ENCODE measurements at regions not wholly inside any gene's neighbourhood (a gene's known extent, or its start where the extent isn't known, plus 50 kb on each side); places are given as distances from the start of the nearest gene placed in this dataset.

DNA sequence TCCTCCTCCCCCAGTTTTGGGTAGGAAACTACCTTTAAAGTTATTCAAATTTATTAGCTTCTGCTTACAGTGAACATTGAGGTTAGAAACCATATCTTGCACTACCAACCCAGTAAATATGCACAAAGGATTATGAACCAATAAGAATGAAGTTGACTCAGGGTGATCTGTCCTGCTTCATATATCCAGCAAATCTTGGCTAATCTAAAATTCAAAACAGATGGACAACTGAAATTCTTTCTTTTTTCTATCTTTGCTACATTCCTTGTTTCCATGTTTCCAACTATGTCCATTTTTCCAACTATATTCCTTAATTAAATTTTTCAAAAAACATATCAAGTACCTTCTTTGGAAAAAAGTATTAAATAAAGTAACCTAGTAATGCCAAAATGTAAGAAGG lies 149.3 kb downstream of the FAM124B start:
- Mint-ChIP-seq H3K4me3 (no peak overlapping the region), H3K36me3 (ENCODE audit: low read depth) (no peaks in the 10 kb centered on the region), H3K4me1 (no peaks in the 10 kb centered on the region), H3K9me3 (no peaks in the 10 kb centered on the region), H3K27me3 (ENCODE audit: insufficient read depth, low read depth, poor library complexity) (no peaks in the 10 kb centered on the region), H3K27ac (no peak overlapping the region)
- no peak for DNase-seq (ENCODE audit: low spot score)
- no peaks in the 10 kb centered on the region for H3K27me3 ChIP-seq (ENCODE audit: insufficient read depth)
- no peak overlapping the region for H2AFZ ChIP-seq
- no peaks in the 10 kb centered on the region for H3K79me2 ChIP-seq (replicated peaks; ENCODE audit: insufficient read depth)
- no peak overlapping the region for H3K4me2 ChIP-seq
- H3K4me3 ChIP-seq = no peak overlapping the region
- no peak overlapping the region for H3K27ac ChIP-seq (ENCODE audit: low read depth)
- TF ChIP-seq, protein P1, sequence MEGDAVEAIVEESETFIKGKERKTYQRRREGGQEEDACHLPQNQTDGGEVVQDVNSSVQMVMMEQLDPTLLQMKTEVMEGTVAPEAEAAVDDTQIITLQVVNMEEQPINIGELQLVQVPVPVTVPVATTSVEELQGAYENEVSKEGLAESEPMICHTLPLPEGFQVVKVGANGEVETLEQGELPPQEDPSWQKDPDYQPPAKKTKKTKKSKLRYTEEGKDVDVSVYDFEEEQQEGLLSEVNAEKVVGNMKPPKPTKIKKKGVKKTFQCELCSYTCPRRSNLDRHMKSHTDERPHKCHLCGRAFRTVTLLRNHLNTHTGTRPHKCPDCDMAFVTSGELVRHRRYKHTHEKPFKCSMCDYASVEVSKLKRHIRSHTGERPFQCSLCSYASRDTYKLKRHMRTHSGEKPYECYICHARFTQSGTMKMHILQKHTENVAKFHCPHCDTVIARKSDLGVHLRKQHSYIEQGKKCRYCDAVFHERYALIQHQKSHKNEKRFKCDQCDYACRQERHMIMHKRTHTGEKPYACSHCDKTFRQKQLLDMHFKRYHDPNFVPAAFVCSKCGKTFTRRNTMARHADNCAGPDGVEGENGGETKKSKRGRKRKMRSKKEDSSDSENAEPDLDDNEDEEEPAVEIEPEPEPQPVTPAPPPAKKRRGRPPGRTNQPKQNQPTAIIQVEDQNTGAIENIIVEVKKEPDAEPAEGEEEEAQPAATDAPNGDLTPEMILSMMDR (conservative IDR thresholded peaks at IDR 0.05; ENCODE audit: low read depth in 2 of 2) = no peak
- TF ChIP-seq NANOG (IDR thresholded peaks at IDR 0.05; ENCODE audit: borderline replicate concordance) (no peak), JUNB (IDR thresholded peaks at IDR 0.05; ENCODE audit: unreplicated experiment) (no peak), ZNF331 (CRISPR knock-in tag; IDR thresholded peaks at IDR 0.05; ENCODE audit: low read depth) (no peak), EZH2 (IDR thresholded peaks at IDR 0.05; ENCODE audit: low read depth, unreplicated experiment) (no peak), EZH2phosphoT487 (IDR thresholded peaks at IDR 0.05; ENCODE audit: unreplicated experiment) (no peak), ZNF114 (CRISPR knock-in tag; IDR thresholded peaks at IDR 0.05) (no peak), POLR2AphosphoS5 (IDR thresholded peaks at IDR 0.05; ENCODE audit: low read depth) (no peak), STAT1 (IDR thresholded peaks at IDR 0.05; ENCODE audit: unreplicated experiment) (no peak), CREB1 (CRISPR knock-in tag; IDR thresholded peaks at IDR 0.05; ENCODE audit: low read depth) (no peak)
- TF ChIP-seq, protein P2, sequence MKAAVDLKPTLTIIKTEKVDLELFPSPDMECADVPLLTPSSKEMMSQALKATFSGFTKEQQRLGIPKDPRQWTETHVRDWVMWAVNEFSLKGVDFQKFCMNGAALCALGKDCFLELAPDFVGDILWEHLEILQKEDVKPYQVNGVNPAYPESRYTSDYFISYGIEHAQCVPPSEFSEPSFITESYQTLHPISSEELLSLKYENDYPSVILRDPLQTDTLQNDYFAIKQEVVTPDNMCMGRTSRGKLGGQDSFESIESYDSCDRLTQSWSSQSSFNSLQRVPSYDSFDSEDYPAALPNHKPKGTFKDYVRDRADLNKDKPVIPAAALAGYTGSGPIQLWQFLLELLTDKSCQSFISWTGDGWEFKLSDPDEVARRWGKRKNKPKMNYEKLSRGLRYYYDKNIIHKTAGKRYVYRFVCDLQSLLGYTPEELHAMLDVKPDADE (IDR thresholded peaks at IDR 0.05) = no peak
- TF ChIP-seq, protein P3, sequence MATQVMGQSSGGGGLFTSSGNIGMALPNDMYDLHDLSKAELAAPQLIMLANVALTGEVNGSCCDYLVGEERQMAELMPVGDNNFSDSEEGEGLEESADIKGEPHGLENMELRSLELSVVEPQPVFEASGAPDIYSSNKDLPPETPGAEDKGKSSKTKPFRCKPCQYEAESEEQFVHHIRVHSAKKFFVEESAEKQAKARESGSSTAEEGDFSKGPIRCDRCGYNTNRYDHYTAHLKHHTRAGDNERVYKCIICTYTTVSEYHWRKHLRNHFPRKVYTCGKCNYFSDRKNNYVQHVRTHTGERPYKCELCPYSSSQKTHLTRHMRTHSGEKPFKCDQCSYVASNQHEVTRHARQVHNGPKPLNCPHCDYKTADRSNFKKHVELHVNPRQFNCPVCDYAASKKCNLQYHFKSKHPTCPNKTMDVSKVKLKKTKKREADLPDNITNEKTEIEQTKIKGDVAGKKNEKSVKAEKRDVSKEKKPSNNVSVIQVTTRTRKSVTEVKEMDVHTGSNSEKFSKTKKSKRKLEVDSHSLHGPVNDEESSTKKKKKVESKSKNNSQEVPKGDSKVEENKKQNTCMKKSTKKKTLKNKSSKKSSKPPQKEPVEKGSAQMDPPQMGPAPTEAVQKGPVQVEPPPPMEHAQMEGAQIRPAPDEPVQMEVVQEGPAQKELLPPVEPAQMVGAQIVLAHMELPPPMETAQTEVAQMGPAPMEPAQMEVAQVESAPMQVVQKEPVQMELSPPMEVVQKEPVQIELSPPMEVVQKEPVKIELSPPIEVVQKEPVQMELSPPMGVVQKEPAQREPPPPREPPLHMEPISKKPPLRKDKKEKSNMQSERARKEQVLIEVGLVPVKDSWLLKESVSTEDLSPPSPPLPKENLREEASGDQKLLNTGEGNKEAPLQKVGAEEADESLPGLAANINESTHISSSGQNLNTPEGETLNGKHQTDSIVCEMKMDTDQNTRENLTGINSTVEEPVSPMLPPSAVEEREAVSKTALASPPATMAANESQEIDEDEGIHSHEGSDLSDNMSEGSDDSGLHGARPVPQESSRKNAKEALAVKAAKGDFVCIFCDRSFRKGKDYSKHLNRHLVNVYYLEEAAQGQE (IDR thresholded peaks at IDR 0.05; ENCODE audit: unreplicated experiment) = no peak
- TF ChIP-seq, protein P4, sequence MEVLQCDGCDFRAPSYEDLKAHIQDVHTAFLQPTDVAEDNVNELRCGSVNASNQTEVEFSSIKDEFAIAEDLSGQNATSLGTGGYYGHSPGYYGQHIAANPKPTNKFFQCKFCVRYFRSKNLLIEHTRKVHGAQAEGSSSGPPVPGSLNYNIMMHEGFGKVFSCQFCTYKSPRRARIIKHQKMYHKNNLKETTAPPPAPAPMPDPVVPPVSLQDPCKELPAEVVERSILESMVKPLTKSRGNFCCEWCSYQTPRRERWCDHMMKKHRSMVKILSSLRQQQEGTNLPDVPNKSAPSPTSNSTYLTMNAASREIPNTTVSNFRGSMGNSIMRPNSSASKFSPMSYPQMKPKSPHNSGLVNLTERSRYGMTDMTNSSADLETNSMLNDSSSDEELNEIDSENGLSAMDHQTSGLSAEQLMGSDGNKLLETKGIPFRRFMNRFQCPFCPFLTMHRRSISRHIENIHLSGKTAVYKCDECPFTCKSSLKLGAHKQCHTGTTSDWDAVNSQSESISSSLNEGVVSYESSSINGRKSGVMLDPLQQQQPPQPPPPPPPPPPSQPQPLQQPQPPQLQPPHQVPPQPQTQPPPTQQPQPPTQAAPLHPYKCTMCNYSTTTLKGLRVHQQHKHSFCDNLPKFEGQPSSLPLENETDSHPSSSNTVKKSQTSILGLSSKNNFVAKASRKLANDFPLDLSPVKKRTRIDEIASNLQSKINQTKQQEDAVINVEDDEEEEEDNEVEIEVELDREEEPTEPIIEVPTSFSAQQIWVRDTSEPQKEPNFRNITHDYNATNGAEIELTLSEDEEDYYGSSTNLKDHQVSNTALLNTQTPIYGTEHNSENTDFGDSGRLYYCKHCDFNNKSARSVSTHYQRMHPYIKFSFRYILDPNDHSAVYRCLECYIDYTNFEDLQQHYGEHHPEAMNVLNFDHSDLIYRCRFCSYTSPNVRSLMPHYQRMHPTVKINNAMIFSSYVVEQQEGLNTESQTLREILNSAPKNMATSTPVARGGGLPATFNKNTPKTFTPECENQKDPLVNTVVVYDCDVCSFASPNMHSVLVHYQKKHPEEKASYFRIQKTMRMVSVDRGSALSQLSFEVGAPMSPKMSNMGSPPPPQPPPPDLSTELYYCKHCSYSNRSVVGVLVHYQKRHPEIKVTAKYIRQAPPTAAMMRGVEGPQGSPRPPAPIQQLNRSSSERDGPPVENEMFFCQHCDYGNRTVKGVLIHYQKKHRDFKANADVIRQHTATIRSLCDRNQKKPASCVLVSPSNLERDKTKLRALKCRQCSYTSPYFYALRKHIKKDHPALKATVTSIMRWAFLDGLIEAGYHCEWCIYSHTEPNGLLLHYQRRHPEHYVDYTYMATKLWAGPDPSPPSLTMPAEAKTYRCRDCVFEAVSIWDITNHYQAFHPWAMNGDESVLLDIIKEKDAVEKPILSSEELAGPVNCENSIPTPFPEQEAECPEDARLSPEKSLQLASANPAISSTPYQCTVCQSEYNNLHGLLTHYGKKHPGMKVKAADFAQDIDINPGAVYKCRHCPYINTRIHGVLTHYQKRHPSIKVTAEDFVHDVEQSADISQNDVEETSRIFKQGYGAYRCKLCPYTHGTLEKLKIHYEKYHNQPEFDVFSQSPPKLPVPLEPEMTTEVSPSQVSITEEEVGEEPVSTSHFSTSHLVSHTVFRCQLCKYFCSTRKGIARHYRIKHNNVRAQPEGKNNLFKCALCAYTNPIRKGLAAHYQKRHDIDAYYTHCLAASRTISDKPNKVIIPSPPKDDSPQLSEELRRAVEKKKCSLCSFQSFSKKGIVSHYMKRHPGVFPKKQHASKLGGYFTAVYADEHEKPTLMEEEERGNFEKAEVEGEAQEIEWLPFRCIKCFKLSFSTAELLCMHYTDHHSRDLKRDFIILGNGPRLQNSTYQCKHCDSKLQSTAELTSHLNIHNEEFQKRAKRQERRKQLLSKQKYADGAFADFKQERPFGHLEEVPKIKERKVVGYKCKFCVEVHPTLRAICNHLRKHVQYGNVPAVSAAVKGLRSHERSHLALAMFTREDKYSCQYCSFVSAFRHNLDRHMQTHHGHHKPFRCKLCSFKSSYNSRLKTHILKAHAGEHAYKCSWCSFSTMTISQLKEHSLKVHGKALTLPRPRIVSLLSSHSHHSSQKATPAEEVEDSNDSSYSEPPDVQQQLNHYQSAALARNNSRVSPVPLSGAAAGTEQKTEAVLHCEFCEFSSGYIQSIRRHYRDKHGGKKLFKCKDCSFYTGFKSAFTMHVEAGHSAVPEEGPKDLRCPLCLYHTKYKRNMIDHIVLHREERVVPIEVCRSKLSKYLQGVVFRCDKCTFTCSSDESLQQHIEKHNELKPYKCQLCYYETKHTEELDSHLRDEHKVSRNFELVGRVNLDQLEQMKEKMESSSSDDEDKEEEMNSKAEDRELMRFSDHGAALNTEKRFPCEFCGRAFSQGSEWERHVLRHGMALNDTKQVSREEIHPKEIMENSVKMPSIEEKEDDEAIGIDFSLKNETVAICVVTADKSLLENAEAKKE (CRISPR knock-in tag; IDR thresholded peaks at IDR 0.05) = no peak
- no peaks in the 10 kb centered on the region for H3K9me2 ChIP-seq (ENCODE audit: insufficient read depth)
- H4K20me1 ChIP-seq (replicated peaks; ENCODE audit: insufficient read depth) = no peaks in the 10 kb centered on the region
- H3F3A ChIP-seq (replicated peaks; ENCODE audit: low read depth) = no peaks in the 10 kb centered on the region
- no peaks in the 10 kb centered on the region for H3K36me3 ChIP-seq (ENCODE audit: insufficient read depth)
- no peak for ATAC-seq
- H3K4me1 ChIP-seq (ENCODE audit: insufficient read depth) = no peaks in the 10 kb centered on the region
